ENCODE measurements at regions not wholly inside any gene's neighbourhood (a gene's known extent, or its start where the extent isn't known, plus 50 kb on each side); places are given as distances from the start of the nearest gene placed in this dataset.

- no peak for TF ChIP-seq CTCF (IDR thresholded peaks at IDR 0.05)
- peaks cover 2% of the 10 kb centered on the region for H3K36me3 Mint-ChIP-seq (ENCODE audit: low read depth)
- no peak overlapping the region for H3K4me3 Mint-ChIP-seq (ENCODE audit: unreplicated experiment)
- no peak overlapping the region for H3K27ac Mint-ChIP-seq (ENCODE audit: unreplicated experiment)
- H3K9me3 Mint-ChIP-seq (ENCODE audit: low read depth): peaks cover 14% of the 10 kb centered on the region
- H3K4me1 Mint-ChIP-seq (ENCODE audit: low read depth): no peaks in the 10 kb centered on the region
- DNase-seq (ENCODE audit: low spot score): no peak
- peaks cover 1% of the 10 kb centered on the region for H3K27me3 Mint-ChIP-seq (ENCODE audit: low read depth)
These were observed 688.0 kb upstream of the COX7C start for GRCh38 chr5:85929713-85930112.

- TF ChIP-seq CTCF (IDR thresholded peaks at IDR 0.05): no peak
- Mint-ChIP-seq H3K4me3 (ENCODE audit: unreplicated experiment) (no peak overlapping the region), H3K27me3 (ENCODE audit: low read depth) (peaks cover 1% of the 10 kb centered on the region), H3K4me1 (ENCODE audit: low read depth) (no peaks in the 10 kb centered on the region), H3K27ac (ENCODE audit: unreplicated experiment) (no peak overlapping the region), H3K9me3 (ENCODE audit: low read depth) (peaks cover 5% of the 10 kb centered on the region), H3K36me3 (ENCODE audit: low read depth) (no peaks in the 10 kb centered on the region)
- DNase-seq (ENCODE audit: low spot score): no peak
These were observed 686.5 kb upstream of the COX7C start for GRCh38 chr5:85931220-85931619.

GRCh38 chr5:85938201-85938600 is 679.5 kb upstream of the COX7C start:
- no peaks in the 10 kb centered on the region for H3K9me3 Mint-ChIP-seq (ENCODE audit: low read depth)
- H3K27ac Mint-ChIP-seq (ENCODE audit: unreplicated experiment): no peak overlapping the region
- TF ChIP-seq CTCF (IDR thresholded peaks at IDR 0.05): no peak
- DNase-seq (ENCODE audit: low spot score): no peak
- H3K27me3 Mint-ChIP-seq (ENCODE audit: low read depth): peaks cover 3% of the 10 kb centered on the region
- H3K4me3 Mint-ChIP-seq (ENCODE audit: unreplicated experiment): no peak overlapping the region
- no peaks in the 10 kb centered on the region for H3K36me3 Mint-ChIP-seq (ENCODE audit: low read depth)
- no peaks in the 10 kb centered on the region for H3K4me1 Mint-ChIP-seq (ENCODE audit: low read depth)

GRCh38 chr5:85951707-85952210 is 666.0 kb upstream of the COX7C start:
- Mint-ChIP-seq H3K9me3 (ENCODE audit: low read depth) (peaks cover 10% of the 10 kb centered on the region), H3K36me3 (ENCODE audit: low read depth) (no peaks in the 10 kb centered on the region), H3K4me1 (ENCODE audit: low read depth) (no peaks in the 10 kb centered on the region), H3K4me3 (ENCODE audit: unreplicated experiment) (no peak overlapping the region), H3K27me3 (ENCODE audit: low read depth) (no peaks in the 10 kb centered on the region), H3K27ac (ENCODE audit: unreplicated experiment) (no peak overlapping the region)
- no peak for TF ChIP-seq CTCF (IDR thresholded peaks at IDR 0.05)
- no peak for DNase-seq (ENCODE audit: low spot score)

- Mint-ChIP-seq H3K27me3 (ENCODE audit: low read depth) (no peaks in the 10 kb centered on the region), H3K4me3 (ENCODE audit: unreplicated experiment) (no peak overlapping the region)
- TF ChIP-seq CTCF (IDR thresholded peaks at IDR 0.05): no peak
These were observed 665.1 kb upstream of the COX7C start for GRCh38 chr5:85952680-85953079.

More at GRCh38 chr5:85952680-85953079, 665.1 kb upstream of the COX7C start:
- Mint-ChIP-seq H3K36me3 (ENCODE audit: low read depth) (no peaks in the 10 kb centered on the region), H3K4me1 (ENCODE audit: low read depth) (no peaks in the 10 kb centered on the region), H3K9me3 (ENCODE audit: low read depth) (peaks cover 10% of the 10 kb centered on the region), H3K27ac (ENCODE audit: unreplicated experiment) (no peak overlapping the region)
- DNase-seq (ENCODE audit: low spot score): no peak
